Activated CD4-positive, alpha-beta T cell treated with anti-CD3 and anti-CD28 coated beads for 48 hours (primary cell): ENCODE measurements at regions not wholly inside any gene's neighbourhood (a gene's known extent, or its start where the extent isn't known, plus 50 kb on each side); places are given as distances from the start of the nearest gene placed in this dataset.

ENCODE experiments used
- DNase-seq: peaks from one replicate; pipeline ENCODE4 v3.0.0-alpha.2; 2020

- DNase-seq, result no peak
Measured at GRCh38 chr11:86726118-86726753, 53.8 kb upstream of the ME3 start.

- no peak for DNase-seq
Measured at GRCh38 chr11:86724137-86724536, 51.7 kb upstream of the ME3 start.

- DNase-seq, result no peak
Measured at GRCh38 chr11:86723281-86723680, 50.9 kb upstream of the ME3 start.

- no peak for DNase-seq
Measured at GRCh38 chr11:86722748-86723147, 50.3 kb upstream of the ME3 start.
